ENCODE measurements at regions not wholly inside any gene's neighbourhood (a gene's known extent, or its start where the extent isn't known, plus 50 kb on each side); places are given as distances from the start of the nearest gene placed in this dataset.

DNA sequence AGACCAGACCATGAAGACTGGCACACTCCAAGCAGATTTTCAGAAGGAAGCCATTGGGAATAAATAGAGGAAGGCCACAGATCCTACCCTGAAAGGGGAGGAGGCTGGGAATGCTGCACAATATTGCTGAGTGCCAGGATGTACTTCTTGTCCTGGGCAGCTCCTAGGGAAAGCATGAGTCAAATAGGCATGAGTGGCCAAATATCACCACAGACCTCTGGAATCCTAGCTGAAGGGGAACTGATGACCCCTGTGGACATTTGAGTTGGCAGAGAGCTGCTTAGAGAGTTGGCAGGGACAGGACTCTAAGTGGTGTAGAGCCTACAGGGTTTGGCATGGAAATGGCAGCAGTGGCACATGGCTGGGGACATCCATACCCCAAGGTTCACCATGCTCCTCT lies 234.3 kb upstream of the TRPC4 start:
- BruUV-seq (replicated peaks): no TSS peak
- POLR2A ChIA-PET: no interaction called here
- Histone ChIP-seq H3K9me3 (ENCODE audit: control insufficient read depth, insufficient read depth, low read depth, low read length) (no peaks in the 10 kb centered on the region), H3K27me3 (ENCODE audit: control insufficient read depth, insufficient read depth, low read length) (no peaks in the 10 kb centered on the region), H3K36me3 (ENCODE audit: control insufficient read depth, insufficient read depth, low read length) (no peaks in the 10 kb centered on the region), H3K27ac (ENCODE audit: low read length) (no peak overlapping the region), H3K4me3 (ENCODE audit: low read depth in 2 of 2, low read length in 2 of 2) (no peak overlapping the region), H3K4me1 (ENCODE audit: control insufficient read depth, insufficient read depth, low read length) (no peaks in the 10 kb centered on the region)
- in situ Hi-C loops (cut with HindIII; ENCODE audit: low pct_unique_long_range_greater_than_20kb, low sequenced_read_pairs): no loop called here
- CTCF ChIA-PET: no interaction called here
- TF ChIP-seq SIN3A (IDR thresholded peaks at IDR 0.05; ENCODE audit: borderline replicate concordance, insufficient read depth, low read depth, low read length): no peak
- TF ChIP-seq, protein P1, sequence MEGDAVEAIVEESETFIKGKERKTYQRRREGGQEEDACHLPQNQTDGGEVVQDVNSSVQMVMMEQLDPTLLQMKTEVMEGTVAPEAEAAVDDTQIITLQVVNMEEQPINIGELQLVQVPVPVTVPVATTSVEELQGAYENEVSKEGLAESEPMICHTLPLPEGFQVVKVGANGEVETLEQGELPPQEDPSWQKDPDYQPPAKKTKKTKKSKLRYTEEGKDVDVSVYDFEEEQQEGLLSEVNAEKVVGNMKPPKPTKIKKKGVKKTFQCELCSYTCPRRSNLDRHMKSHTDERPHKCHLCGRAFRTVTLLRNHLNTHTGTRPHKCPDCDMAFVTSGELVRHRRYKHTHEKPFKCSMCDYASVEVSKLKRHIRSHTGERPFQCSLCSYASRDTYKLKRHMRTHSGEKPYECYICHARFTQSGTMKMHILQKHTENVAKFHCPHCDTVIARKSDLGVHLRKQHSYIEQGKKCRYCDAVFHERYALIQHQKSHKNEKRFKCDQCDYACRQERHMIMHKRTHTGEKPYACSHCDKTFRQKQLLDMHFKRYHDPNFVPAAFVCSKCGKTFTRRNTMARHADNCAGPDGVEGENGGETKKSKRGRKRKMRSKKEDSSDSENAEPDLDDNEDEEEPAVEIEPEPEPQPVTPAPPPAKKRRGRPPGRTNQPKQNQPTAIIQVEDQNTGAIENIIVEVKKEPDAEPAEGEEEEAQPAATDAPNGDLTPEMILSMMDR (IDR thresholded peaks at IDR 0.05): no peak
- TF ChIP-seq POLR2AphosphoS5 (IDR thresholded peaks at IDR 0.05; ENCODE audit: low read depth, low read length): no peak
- TF ChIP-seq, protein P2, sequence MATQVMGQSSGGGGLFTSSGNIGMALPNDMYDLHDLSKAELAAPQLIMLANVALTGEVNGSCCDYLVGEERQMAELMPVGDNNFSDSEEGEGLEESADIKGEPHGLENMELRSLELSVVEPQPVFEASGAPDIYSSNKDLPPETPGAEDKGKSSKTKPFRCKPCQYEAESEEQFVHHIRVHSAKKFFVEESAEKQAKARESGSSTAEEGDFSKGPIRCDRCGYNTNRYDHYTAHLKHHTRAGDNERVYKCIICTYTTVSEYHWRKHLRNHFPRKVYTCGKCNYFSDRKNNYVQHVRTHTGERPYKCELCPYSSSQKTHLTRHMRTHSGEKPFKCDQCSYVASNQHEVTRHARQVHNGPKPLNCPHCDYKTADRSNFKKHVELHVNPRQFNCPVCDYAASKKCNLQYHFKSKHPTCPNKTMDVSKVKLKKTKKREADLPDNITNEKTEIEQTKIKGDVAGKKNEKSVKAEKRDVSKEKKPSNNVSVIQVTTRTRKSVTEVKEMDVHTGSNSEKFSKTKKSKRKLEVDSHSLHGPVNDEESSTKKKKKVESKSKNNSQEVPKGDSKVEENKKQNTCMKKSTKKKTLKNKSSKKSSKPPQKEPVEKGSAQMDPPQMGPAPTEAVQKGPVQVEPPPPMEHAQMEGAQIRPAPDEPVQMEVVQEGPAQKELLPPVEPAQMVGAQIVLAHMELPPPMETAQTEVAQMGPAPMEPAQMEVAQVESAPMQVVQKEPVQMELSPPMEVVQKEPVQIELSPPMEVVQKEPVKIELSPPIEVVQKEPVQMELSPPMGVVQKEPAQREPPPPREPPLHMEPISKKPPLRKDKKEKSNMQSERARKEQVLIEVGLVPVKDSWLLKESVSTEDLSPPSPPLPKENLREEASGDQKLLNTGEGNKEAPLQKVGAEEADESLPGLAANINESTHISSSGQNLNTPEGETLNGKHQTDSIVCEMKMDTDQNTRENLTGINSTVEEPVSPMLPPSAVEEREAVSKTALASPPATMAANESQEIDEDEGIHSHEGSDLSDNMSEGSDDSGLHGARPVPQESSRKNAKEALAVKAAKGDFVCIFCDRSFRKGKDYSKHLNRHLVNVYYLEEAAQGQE (IDR thresholded peaks at IDR 0.05; ENCODE audit: insufficient read depth in 1 of 2, low read depth in 2 of 2, low read length in 1 of 2): no peak
- TF ChIP-seq TCF7L2 (IDR thresholded peaks at IDR 0.05; ENCODE audit: low read depth, low read length): no peak
- DNase-seq (ENCODE audit: low read depth, low spot score) (no peak), ATAC-seq (no peak)
- intact Hi-C loops (cut with micrococcal nuclease; ENCODE audit: unreplicated experiment): no loop called here

DNA sequence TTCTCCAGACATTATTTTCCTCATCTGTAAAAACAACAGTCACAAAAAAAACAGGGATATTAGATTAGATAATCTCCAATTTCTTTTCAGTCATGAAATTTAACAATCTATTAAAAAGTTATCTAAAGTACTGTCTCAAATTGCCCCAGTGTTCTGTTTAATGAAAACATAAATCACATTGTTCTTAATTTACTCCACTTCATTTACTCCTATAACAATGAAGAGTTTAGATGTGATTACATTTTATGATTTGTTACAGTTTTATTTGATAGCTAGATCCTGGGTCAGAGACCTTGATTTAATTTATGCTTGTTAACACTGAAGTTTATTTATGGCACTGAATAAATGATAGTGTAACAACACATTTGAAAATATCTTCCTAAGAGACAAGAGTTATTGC lies 230.2 kb upstream of the TRPC4 start:
- H3K36me3 ChIP-seq (ENCODE audit: control insufficient read depth, insufficient read depth, low read length): no peaks in the 10 kb centered on the region
- no TSS peak for BruUV-seq (replicated peaks)
- no peaks in the 10 kb centered on the region for H3K4me1 ChIP-seq (ENCODE audit: control insufficient read depth, insufficient read depth, low read length)
- CTCF ChIA-PET: no interaction called here
- no peak for ATAC-seq
- no peak overlapping the region for H3K4me3 ChIP-seq (ENCODE audit: low read depth in 2 of 2, low read length in 2 of 2)
- no peaks in the 10 kb centered on the region for H3K27me3 ChIP-seq (ENCODE audit: control insufficient read depth, insufficient read depth, low read length)
- POLR2A ChIA-PET: no interaction called here
- intact Hi-C loops (cut with micrococcal nuclease; ENCODE audit: unreplicated experiment): no loop called here
- TF ChIP-seq, protein P1 (IDR thresholded peaks at IDR 0.05): no peak
- TF ChIP-seq, protein P2 (IDR thresholded peaks at IDR 0.05; ENCODE audit: insufficient read depth in 1 of 2, low read depth in 2 of 2, low read length in 1 of 2): no peak
- no peak for TF ChIP-seq SIN3A (IDR thresholded peaks at IDR 0.05; ENCODE audit: borderline replicate concordance, insufficient read depth, low read depth, low read length)
- TF ChIP-seq TCF7L2 (IDR thresholded peaks at IDR 0.05; ENCODE audit: low read depth, low read length): no peak
- TF ChIP-seq POLR2AphosphoS5 (IDR thresholded peaks at IDR 0.05; ENCODE audit: low read depth, low read length): no peak
- no peak overlapping the region for H3K27ac ChIP-seq (ENCODE audit: low read length)
- in situ Hi-C loops (cut with HindIII; ENCODE audit: low pct_unique_long_range_greater_than_20kb, low sequenced_read_pairs): no loop called here
- H3K9me3 ChIP-seq (ENCODE audit: control insufficient read depth, insufficient read depth, low read depth, low read length): no peaks in the 10 kb centered on the region
- DNase-seq (ENCODE audit: low read depth, low spot score): no peak
